ENCODE measurements at regions not wholly inside any gene's neighbourhood (a gene's known extent, or its start where the extent isn't known, plus 50 kb on each side); places are given as distances from the start of the nearest gene placed in this dataset.

DNA sequence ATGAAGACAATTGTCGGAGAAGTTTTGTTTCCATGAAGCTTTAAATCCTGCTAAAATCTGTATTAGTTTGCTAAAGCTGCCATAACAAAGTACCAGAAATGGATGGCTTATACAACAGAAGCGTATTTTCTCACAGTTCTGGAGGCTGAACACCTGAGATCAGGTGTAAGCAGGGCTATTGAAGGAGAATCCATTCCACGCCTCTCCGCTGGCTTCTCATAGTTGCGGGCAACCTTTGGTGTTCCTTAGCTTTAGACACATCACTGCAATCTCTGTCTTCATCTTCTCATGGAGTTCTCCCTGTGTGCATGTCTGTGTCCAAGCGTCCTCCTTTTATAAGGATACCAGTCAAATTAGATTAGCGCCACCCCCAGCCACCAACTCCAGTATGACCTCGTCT is 159.9 kb upstream of the CDYL start:
- intact Hi-C loops (cut with micrococcal nuclease), result no loop called here
- DNase-seq, result no peak
- no peak for TF ChIP-seq CTCF (IDR thresholded peaks at IDR 0.05; ENCODE audit: borderline replicate concordance)

GRCh38 chr6:4615891-4616290 is 160.3 kb upstream of the CDYL start:
- no peak overlapping the region for H3K27ac ChIP-seq (replicated peaks)
- no peaks in the 10 kb centered on the region for H3K27me3 ChIP-seq (ENCODE audit: low read depth)
- H3K9me3 ChIP-seq (replicated peaks), result no peaks in the 10 kb centered on the region
- H3K4me3 ChIP-seq, result no peak overlapping the region
- TF ChIP-seq CTCF (IDR thresholded peaks at IDR 0.05; ENCODE audit: borderline replicate concordance), result no peak
- H3K36me3 ChIP-seq, result no peaks in the 10 kb centered on the region
- peaks cover 33% of the 10 kb centered on the region for H3K4me1 ChIP-seq
- DNase-seq, result peak; percentile 52
- intact Hi-C loops (cut with micrococcal nuclease), result no loop called here

More for the DNA sequence above, 159.9 kb upstream of the CDYL start:
- Histone ChIP-seq H3K4me3 (no peak overlapping the region), H3K27ac (replicated peaks) (no peak overlapping the region), H3K9me3 (replicated peaks) (no peaks in the 10 kb centered on the region), H3K27me3 (ENCODE audit: low read depth) (no peaks in the 10 kb centered on the region), H3K4me1 (peaks cover 30% of the 10 kb centered on the region), H3K36me3 (no peaks in the 10 kb centered on the region)

DNA sequence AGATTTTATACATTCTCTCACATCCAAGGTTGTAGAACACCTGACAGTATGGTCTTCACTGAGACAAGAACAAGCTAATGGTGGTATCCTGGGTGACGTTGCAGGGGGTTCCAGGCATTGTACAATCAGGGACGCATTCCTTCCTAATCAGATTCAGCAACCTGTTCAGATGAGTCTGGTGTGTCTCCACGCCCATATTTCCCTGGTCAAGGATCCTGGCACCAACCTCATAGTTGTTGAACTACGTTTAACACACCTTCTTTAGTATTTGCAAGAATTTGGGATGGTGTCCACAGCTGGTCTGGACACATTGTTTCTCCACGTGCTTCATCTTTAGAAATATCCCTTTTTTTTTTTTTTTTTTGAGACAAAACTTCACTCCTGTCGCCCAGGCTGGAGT is 161.0 kb upstream of the CDYL start:
- Histone ChIP-seq H3K27me3 (ENCODE audit: low read depth) (no peaks in the 10 kb centered on the region), H3K4me3 (no peak overlapping the region), H3K4me1 (peaks cover 40% of the 10 kb centered on the region), H3K9me3 (replicated peaks) (no peaks in the 10 kb centered on the region), H3K36me3 (no peaks in the 10 kb centered on the region), H3K27ac (replicated peaks) (no peak overlapping the region)
- DNase-seq, result no peak
- TF ChIP-seq CTCF (IDR thresholded peaks at IDR 0.05; ENCODE audit: borderline replicate concordance), result no peak
- intact Hi-C loops (cut with micrococcal nuclease), result no loop called here

GRCh38 chr6:4614637-4615036 is 161.6 kb upstream of the CDYL start:
- Histone ChIP-seq H3K9me3 (replicated peaks) (no peaks in the 10 kb centered on the region), H3K4me1 (peaks cover 44% of the 10 kb centered on the region), H3K27me3 (ENCODE audit: low read depth) (no peaks in the 10 kb centered on the region), H3K36me3 (no peaks in the 10 kb centered on the region), H3K27ac (replicated peaks) (no peak overlapping the region), H3K4me3 (no peak overlapping the region)
- no peak for TF ChIP-seq CTCF (IDR thresholded peaks at IDR 0.05; ENCODE audit: borderline replicate concordance)
- intact Hi-C loops (cut with micrococcal nuclease), result no loop called here
- DNase-seq, result no peak

DNA sequence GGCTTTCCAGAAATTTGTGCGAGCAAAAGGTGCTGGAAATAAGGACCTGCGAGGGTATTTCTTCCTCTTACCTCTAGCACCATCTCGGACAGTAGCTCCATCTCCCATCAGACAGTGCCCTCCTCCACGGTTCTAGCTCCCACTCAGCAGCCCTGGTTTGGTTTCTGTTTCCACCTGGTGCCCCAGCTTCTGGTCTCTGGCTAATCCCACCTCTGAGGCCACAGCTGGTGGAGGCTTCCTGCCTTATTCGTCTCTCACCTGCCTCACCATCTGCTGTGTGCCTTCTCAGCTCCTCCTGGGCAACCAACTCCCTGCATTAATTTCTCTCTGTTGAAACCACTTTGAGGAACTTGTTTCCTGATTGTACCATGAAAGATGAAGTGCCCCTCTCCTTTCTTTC is 162.4 kb upstream of the CDYL start:
- no peak for TF ChIP-seq CTCF (IDR thresholded peaks at IDR 0.05; ENCODE audit: borderline replicate concordance)
- peaks cover 44% of the 10 kb centered on the region for H3K4me1 ChIP-seq
- no peaks in the 10 kb centered on the region for H3K27me3 ChIP-seq (ENCODE audit: low read depth)
- H3K36me3 ChIP-seq, result no peaks in the 10 kb centered on the region
- H3K9me3 ChIP-seq (replicated peaks), result no peaks in the 10 kb centered on the region
- intact Hi-C loops (cut with micrococcal nuclease), result no loop called here
- DNase-seq, result no peak
- H3K4me3 ChIP-seq, result no peak overlapping the region
- no peak overlapping the region for H3K27ac ChIP-seq (replicated peaks)

DNA sequence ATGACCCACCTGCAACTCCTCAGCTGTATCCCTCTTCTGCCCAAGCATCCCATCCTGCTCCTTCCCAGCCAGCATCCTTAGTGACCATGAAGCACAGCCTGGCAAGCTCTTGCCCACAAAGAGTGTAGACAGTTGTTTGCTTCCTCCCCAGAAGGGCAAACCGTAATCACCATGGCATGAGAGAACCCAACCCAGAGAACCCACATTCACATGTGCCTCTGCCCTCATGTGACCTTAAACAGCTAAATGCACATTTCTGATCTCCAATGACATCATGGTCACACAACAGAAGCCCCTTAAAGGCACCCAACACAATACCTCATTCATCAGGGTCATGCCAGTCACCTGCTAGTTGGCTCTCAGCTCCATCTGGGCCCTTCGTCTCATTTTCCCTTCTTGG is 162.8 kb upstream of the CDYL start:
- no peak overlapping the region for H3K4me3 ChIP-seq
- H3K36me3 ChIP-seq, result no peaks in the 10 kb centered on the region
- no peak for DNase-seq
- H3K27me3 ChIP-seq (ENCODE audit: low read depth), result no peaks in the 10 kb centered on the region
- peak overlapping the region; percentile 26 for H3K27ac ChIP-seq (replicated peaks)
- TF ChIP-seq CTCF (IDR thresholded peaks at IDR 0.05; ENCODE audit: borderline replicate concordance), result no peak
- H3K9me3 ChIP-seq (replicated peaks), result no peaks in the 10 kb centered on the region
- intact Hi-C loops (cut with micrococcal nuclease), result no loop called here
- peaks cover 44% of the 10 kb centered on the region for H3K4me1 ChIP-seq
